ENCODE measurements at regions not wholly inside any gene's neighbourhood (a gene's known extent, or its start where the extent isn't known, plus 50 kb on each side); places are given as distances from the start of the nearest gene placed in this dataset.

GRCh38 chr2:18154259-18154658, 275.8 kb downstream of the KCNS3 start:
- TF ChIP-seq, protein P1, sequence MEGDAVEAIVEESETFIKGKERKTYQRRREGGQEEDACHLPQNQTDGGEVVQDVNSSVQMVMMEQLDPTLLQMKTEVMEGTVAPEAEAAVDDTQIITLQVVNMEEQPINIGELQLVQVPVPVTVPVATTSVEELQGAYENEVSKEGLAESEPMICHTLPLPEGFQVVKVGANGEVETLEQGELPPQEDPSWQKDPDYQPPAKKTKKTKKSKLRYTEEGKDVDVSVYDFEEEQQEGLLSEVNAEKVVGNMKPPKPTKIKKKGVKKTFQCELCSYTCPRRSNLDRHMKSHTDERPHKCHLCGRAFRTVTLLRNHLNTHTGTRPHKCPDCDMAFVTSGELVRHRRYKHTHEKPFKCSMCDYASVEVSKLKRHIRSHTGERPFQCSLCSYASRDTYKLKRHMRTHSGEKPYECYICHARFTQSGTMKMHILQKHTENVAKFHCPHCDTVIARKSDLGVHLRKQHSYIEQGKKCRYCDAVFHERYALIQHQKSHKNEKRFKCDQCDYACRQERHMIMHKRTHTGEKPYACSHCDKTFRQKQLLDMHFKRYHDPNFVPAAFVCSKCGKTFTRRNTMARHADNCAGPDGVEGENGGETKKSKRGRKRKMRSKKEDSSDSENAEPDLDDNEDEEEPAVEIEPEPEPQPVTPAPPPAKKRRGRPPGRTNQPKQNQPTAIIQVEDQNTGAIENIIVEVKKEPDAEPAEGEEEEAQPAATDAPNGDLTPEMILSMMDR (IDR thresholded peaks at IDR 0.05; ENCODE audit: low read length) = no peak
- no peak for TF ChIP-seq EZH2 (IDR thresholded peaks at IDR 0.05; ENCODE audit: borderline replicate concordance, low read length)
